SK-N-SH (cell line): ENCODE measurements at regions not wholly inside any gene's neighbourhood (a gene's known extent, or its start where the extent isn't known, plus 50 kb on each side); places are given as distances from the start of the nearest gene placed in this dataset.

Experiments used
- CTCF ChIA-PET: fragments of 300-600, 350-600 bp; formaldehyde crosslinking; extraction: SDS; loops from one replicate; lab custom pipeline; 2021; lab: Yijun Ruan, JAX
- POLR2A ChIA-PET: fragments of 350-600 bp; sonication (Branson Sonifier 250); formaldehyde crosslinking; extraction: SDS; loops from one replicate; lab custom pipeline; 2020; ENCODE audit warnings: antibody characterized with exemption, inconsistent platforms; lab: Yijun Ruan, JAX
- DNase-seq: peaks from one replicate; pipeline ENCODE4 v3.0.0; 2012
- H2AFZ ChIP-seq: fragments of 200-600 bp; sonication (generic); 2 replicates; pipeline ENCODE4 v1.8.1; 2016; ENCODE audit warnings: antibody characterized with exemption, mild to moderate bottlenecking, low read depth
- H3F3A ChIP-seq: fragments of 200-600 bp; sonication (generic); replicated peaks from 2 replicates; pipeline ENCODE3; 2016; ENCODE audit warnings: antibody characterized with exemption, mild to moderate bottlenecking; ENCODE audit not compliant: insufficient read depth
- H3K27ac ChIP-seq, 2 experiments: fragments of 200-500 bp in 1 of 2; fragments of 200-600 bp in 1 of 2; sonication (Bioruptor generic) in 1 of 2; sonication (generic), shearing (Covaris generic) in 1 of 2; 2 replicates each; pipeline versions ENCODE4 v1.5.1 to v1.6.1; 2014 to 2016; ENCODE audit warnings: low read depth in 2 of 2, inconsistent platforms in 1 of 2, low read length in 1 of 2, mild to moderate bottlenecking in 1 of 2, mixed read lengths in 1 of 2
- H3K27me3 ChIP-seq: fragments of 200-600 bp; sonication (generic), shearing (Covaris generic); 2 replicates; pipeline ENCODE4 v1.6.1; 2016; ENCODE audit warnings: mixed run types; ENCODE audit not compliant: insufficient read depth
- H3K36me3 ChIP-seq, 2 experiments: fragments of 200-500 bp in 1 of 2; fragments of 200-600 bp in 1 of 2; sonication (Bioruptor generic) in 1 of 2; sonication (generic) in 1 of 2; replicated peaks in 1 of 2; 2 replicates each; pipeline versions ENCODE3 to v1.5.1; 2014 to 2016; ENCODE audit warnings: low read length in 1 of 2, mild to moderate bottlenecking in 1 of 2; ENCODE audit not compliant: insufficient read depth in 2 of 2, control insufficient read depth in 1 of 2
- H3K4me1 ChIP-seq, 2 experiments: fragments of 200-500 bp in 1 of 2; fragments of 200-600 bp in 1 of 2; sonication (Bioruptor generic) in 1 of 2; sonication (generic), shearing (Covaris generic) in 1 of 2; 2 replicates each; pipeline versions ENCODE4 v1.5.1 to v1.6.1; 2014 to 2016; ENCODE audit warnings: low read depth in 1 of 2, low read length in 1 of 2, mixed run types in 1 of 2; ENCODE audit not compliant: insufficient read depth in 2 of 2, control insufficient read depth in 1 of 2
- H3K4me2 ChIP-seq: fragments of 200-600 bp; sonication (generic), shearing (Covaris generic); 2 replicates; pipeline ENCODE4 v1.6.1; 2017; ENCODE audit warnings: mixed run types
- H3K4me3 ChIP-seq, 2 experiments: fragments of 200-500 bp in 1 of 2; fragments of 200-600 bp in 1 of 2; sonication (Bioruptor generic) in 1 of 2; sonication (generic), shearing (Covaris generic) in 1 of 2; 2 replicates each; pipeline versions ENCODE4 v1.5.1 to v1.8.1; 2014 to 2016; ENCODE audit warnings: low read depth in 2 of 2, inconsistent platforms in 1 of 2, low read length in 1 of 2, mild to moderate bottlenecking in 1 of 2, mixed read lengths in 1 of 2, moderate library complexity in 1 of 2
- H3K79me2 ChIP-seq: fragments of 200-600 bp; sonication (generic); 2 replicates; pipeline ENCODE4 v1.8.1; 2017; ENCODE audit warnings: mild to moderate bottlenecking; ENCODE audit not compliant: insufficient read depth
- H3K9ac ChIP-seq: fragments of 200-600 bp; sonication (generic); 2 replicates; pipeline ENCODE4 v1.6.1; 2017; ENCODE audit warnings: mixed run types
- H3K9me2 ChIP-seq: fragments of 200-600 bp; sonication (generic); 2 replicates; pipeline ENCODE4 v1.6.1; 2017; ENCODE audit warnings: mixed run types
- H3K9me3 ChIP-seq: fragments of 200-600 bp; sonication (generic); 2 replicates; pipeline ENCODE4 v1.6.1; 2017; ENCODE audit warnings: mixed run types, mild to moderate bottlenecking, moderate library complexity
- H4K20me1 ChIP-seq: fragments of 200-600 bp; sonication (generic); 2 replicates; pipeline ENCODE4 v1.6.1; 2017; ENCODE audit warnings: mild to moderate bottlenecking, mixed run types; ENCODE audit not compliant: insufficient read depth
- EP300 ChIP-seq, 2 experiments: IDR thresholded peaks; 2 replicates each; pipeline versions ENCODE4 v1.4.0 to v1.6.1; 2012; ENCODE audit warnings: borderline replicate concordance in 1 of 2, low read depth in 1 of 2, low read length in 1 of 2
- FOSL2 ChIP-seq: IDR thresholded peaks from 2 replicates; pipeline ENCODE4 v1.4.0; 2012; ENCODE audit warnings: low read depth, mild to moderate bottlenecking, moderate library complexity, borderline replicate concordance
- GABPA ChIP-seq: IDR thresholded peaks from 2 replicates; pipeline ENCODE4 v1.4.0; 2012; ENCODE audit warnings: low read depth, mild to moderate bottlenecking
- GATA2 ChIP-seq: sonication (generic); formaldehyde crosslinking; IDR thresholded peaks from 2 replicates; pipeline ENCODE4 v1.5.0; 2020; ENCODE audit warnings: mild to moderate bottlenecking, missing genetic modification reagents
- IRF3 ChIP-seq: fragments of 150-350 bp; IDR thresholded peaks from 2 replicates; pipeline ENCODE4 v1.6.1; 2016; ENCODE audit warnings: mild to moderate bottlenecking, low read depth, low read length
- MEF2A ChIP-seq: IDR thresholded peaks from 2 replicates; pipeline ENCODE4 v1.4.0; 2012; ENCODE audit warnings: low read depth, borderline replicate concordance
- PBX3 ChIP-seq: IDR thresholded peaks from 2 replicates; pipeline ENCODE4; 2012
- POLR2AphosphoS5 ChIP-seq: IDR thresholded peaks from 2 replicates; pipeline ENCODE4 v1.6.1; 2012; ENCODE audit warnings: low read depth, low read length
- SMC3 ChIP-seq: IDR thresholded peaks from 2 replicates; pipeline ENCODE4 v1.6.1; 2012; ENCODE audit warnings: low read depth, low read length, improper control_type of control experiment
- TAF1 ChIP-seq: IDR thresholded peaks from 2 replicates; pipeline ENCODE4 v1.6.1; 2012; ENCODE audit warnings: low read depth, mild to moderate bottlenecking, low read length, moderate library complexity, borderline replicate concordance
- USF1 ChIP-seq: IDR thresholded peaks from 2 replicates; pipeline ENCODE4 v1.4.0; 2012; ENCODE audit warnings: low read depth, borderline replicate concordance
- YY1 ChIP-seq: IDR thresholded peaks from 2 replicates; pipeline ENCODE4 v1.4.0; 2012; ENCODE audit warnings: low read depth, mild to moderate bottlenecking
- ZBTB33 ChIP-seq: IDR thresholded peaks from 2 replicates; pipeline ENCODE4 v1.4.0; 2012; ENCODE audit warnings: low read depth, borderline replicate concordance
- WGBS: methylation state at CpG from one replicate; pipeline ENCODE4 v1.1.6; 2017; ENCODE audit warnings: low lambda C conversion rate; 5-methylcytosine and 5-hydroxymethylcytosine counted together

GRCh38 chr5:167992868-167993267 lies 298.6 kb upstream of the WWC1 start:
- no peak overlapping the region for H3K27ac ChIP-seq
- no peak overlapping the region for H3K4me3 ChIP-seq
- no peaks in the 10 kb centered on the region; a peak in 1 of 4 replicates for H3K4me1 ChIP-seq
- H3K9me3 ChIP-seq = no peaks in the 10 kb centered on the region
- no peaks in the 10 kb centered on the region for H4K20me1 ChIP-seq
- no peaks in the 10 kb centered on the region for H3K36me3 ChIP-seq
- no peaks in the 10 kb centered on the region for H3K9me2 ChIP-seq
- H3K79me2 ChIP-seq = no peaks in the 10 kb centered on the region
- ChIA-PET POLR2A (no interaction called here), CTCF (interaction anchor here (1.3 to 2.1 kb wide), 3 partner anchors 12 to 406 kb away, joined by 3 to 4 read pairs (median 4); no protein-coding TSS in a partner anchor)
- 59% methylated on average over 11 of the region's 11 CpGs for WGBS
- TF ChIP-seq ZBTB33 (no peak), GATA2 (CRISPR knock-in tag) (no peak)
- H3K9ac ChIP-seq = no peak overlapping the region
- no peak for DNase-seq
- no peaks in the 10 kb centered on the region for H3F3A ChIP-seq
- H2AFZ ChIP-seq = no peak overlapping the region
- H3K27me3 ChIP-seq = no peaks in the 10 kb centered on the region
- H3K4me2 ChIP-seq = no peak overlapping the region

GRCh38 chr5:167993771-167994170 lies 297.7 kb upstream of the WWC1 start:
- no CpG with 5 or more reads among the region's 3 CpGs for WGBS
- no peaks in the 10 kb centered on the region for H3K36me3 ChIP-seq
- no peaks in the 10 kb centered on the region for H4K20me1 ChIP-seq
- no peak for DNase-seq
- H3K9me3 ChIP-seq = no peaks in the 10 kb centered on the region
- no peaks in the 10 kb centered on the region for H3K79me2 ChIP-seq
- ChIA-PET CTCF (interaction anchor here (0.5 to 1.3 kb wide), 3 partner anchors 13 to 426 kb away, joined by 3 to 4 read pairs (median 3); no protein-coding TSS in a partner anchor), POLR2A (no interaction called here)
- H3F3A ChIP-seq = no peaks in the 10 kb centered on the region
- no peak overlapping the region for H3K27ac ChIP-seq
- no peak overlapping the region for H3K4me3 ChIP-seq
- no peak for TF ChIP-seq PBX3
- no peak overlapping the region for H2AFZ ChIP-seq
- no peaks in the 10 kb centered on the region for H3K9me2 ChIP-seq
- H3K27me3 ChIP-seq = no peaks in the 10 kb centered on the region
- H3K4me1 ChIP-seq = no peaks in the 10 kb centered on the region; a peak in 1 of 4 replicates
- no peak overlapping the region for H3K9ac ChIP-seq
- H3K4me2 ChIP-seq = no peak overlapping the region

GRCh38 chr5:167995844-167996425 lies 295.5 kb upstream of the WWC1 start:
- 55% methylated on average over 11 of the region's 11 CpGs for WGBS
- Histone ChIP-seq H3K79me2 (no peaks in the 10 kb centered on the region), H3K4me3 (no peak overlapping the region), H3K9me3 (no peaks in the 10 kb centered on the region), H3K4me1 (peaks cover 0 to 5% of the 10 kb centered on the region in 2 experiments; a peak in 1 of 4 replicates), H3K4me2 (no peak overlapping the region), H3K27ac (no peak overlapping the region), H3K9ac (no peak overlapping the region), H4K20me1 (no peaks in the 10 kb centered on the region), H2AFZ (no peak overlapping the region), H3F3A (no peaks in the 10 kb centered on the region), H3K27me3 (no peaks in the 10 kb centered on the region), H3K9me2 (no peaks in the 10 kb centered on the region), H3K36me3 (no peaks in the 10 kb centered on the region)
- ChIA-PET POLR2A (no interaction called here), CTCF (interaction anchor here (1.6 kb wide), 1 partner anchor 12 kb away, joined by 3 read pairs; no protein-coding TSS in a partner anchor)
- no peak for DNase-seq
- TF ChIP-seq IRF3 = no peak
- TF ChIP-seq USF1 = no peak
- no peak for TF ChIP-seq POLR2AphosphoS5
- TF ChIP-seq YY1 = no peak
- TF ChIP-seq MEF2A = no peak
- no peak for TF ChIP-seq SMC3
- no peak for TF ChIP-seq FOSL2
- TF ChIP-seq TAF1 = no peak
- no peak for TF ChIP-seq EP300 (IDR thresholded peaks at IDR 0.05; ENCODE audit: borderline replicate concordance in 1 of 2, low read depth in 1 of 2, low read length in 1 of 2)
- TF ChIP-seq ZBTB33 = no peak
- TF ChIP-seq GABPA = no peak
- TF ChIP-seq GATA2 (CRISPR knock-in tag) = no peak
